Stimulated activated CD4-positive, alpha-beta T cell treated with anti-CD3 and anti-CD28 coated beads, Interleukin-1b, Interleukin-23, amount 100 ng/mL, for 1 hour (primary cell): ENCODE measurements at regions not wholly inside any gene's neighbourhood (a gene's known extent, or its start where the extent isn't known, plus 50 kb on each side); places are given as distances from the start of the nearest gene placed in this dataset.
"Not testable (repeated sequence)": the region's sequence is repeated elsewhere in the genome, so short reads cannot be mapped to it uniquely, and the experiment has no call there.

ENCODE experiments used
- DNase-seq, 2 donors: peaks; one replicate each; pipeline ENCODE4 v3.0.0-alpha.2; 2020; ENCODE audit warnings: low read depth in 2 of 2

DNA sequence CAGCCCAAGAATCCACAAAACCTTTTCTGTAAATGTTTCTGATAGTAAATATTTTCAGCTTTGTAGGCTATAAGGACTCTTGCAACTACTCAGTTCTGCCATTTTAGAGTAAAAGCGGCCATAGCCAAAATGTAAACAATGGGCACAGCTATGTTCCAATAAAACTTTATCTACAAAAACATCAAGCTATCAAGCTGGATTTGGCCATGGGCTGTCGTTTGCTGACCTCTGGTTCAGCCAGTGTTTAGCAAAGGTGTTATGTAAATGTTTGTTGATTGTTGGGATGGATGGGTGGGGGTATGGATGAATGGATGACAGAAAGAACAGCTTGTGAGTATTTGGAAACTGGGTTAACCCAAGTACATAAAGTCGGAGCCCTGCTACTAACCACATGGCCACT, 111.1 kb upstream of the VRK1 start:
- no peak for DNase-seq

- no peak for DNase-seq
Observed at GRCh38 chr14:96688629-96689028, 108.6 kb upstream of the VRK1 start.

GRCh38 chr14:96690713-96691383, 106.3 kb upstream of the VRK1 start:
- no peak for DNase-seq

- no peak for DNase-seq
Observed at GRCh38 chr14:96693252-96693820, 103.8 kb upstream of the VRK1 start.

GRCh38 chr14:96693987-96694386, 103.2 kb upstream of the VRK1 start:
- DNase-seq: no peak

DNA sequence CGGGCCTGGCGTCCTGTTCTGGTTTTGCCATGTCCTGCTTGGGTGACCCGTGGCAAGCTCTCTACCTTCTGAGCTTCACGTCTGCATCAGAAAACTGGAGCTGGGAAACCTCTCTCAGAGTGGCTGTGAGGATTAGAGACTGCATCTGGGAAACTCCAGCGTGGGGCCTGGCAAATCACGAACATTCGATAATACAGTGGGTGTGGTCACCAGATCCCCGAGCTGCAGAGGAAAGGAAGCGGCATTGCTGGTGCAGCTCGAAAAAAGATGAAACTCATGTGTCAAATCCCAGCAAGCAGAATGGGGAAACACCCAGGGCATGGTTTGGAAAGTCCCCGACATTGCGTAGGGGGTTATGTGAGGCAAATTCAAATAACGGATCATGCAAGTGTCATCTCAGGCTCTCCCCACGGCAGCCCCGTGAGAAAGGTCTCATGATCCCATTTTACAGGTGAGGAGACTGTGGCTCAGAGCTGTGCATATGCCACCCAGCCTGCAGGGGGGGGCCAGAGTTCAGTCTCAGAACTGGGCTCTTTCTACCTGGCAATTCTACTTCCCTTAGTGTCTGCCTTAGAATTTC, 98.1 kb upstream of the VRK1 start:
- no peak for DNase-seq

DNA sequence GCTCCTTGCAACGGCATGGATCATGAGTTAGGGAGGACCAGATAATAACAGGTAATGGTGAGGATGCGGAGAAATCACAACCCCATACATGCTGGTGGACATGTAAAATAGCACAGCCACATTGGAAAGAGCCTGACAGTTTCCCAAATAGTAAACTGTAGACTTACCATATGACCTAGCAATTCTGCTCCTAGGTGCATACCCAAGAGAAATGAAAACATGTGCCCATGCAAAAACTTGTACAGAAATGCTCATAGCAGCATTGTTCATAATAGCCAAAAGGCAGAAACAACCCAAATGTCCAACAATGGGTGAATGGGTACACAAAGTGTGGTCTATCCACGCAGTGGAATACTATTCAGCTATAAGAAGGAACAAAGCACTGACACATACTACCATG, 97.5 kb upstream of the VRK1 start:
- DNase-seq: no peak

DNA sequence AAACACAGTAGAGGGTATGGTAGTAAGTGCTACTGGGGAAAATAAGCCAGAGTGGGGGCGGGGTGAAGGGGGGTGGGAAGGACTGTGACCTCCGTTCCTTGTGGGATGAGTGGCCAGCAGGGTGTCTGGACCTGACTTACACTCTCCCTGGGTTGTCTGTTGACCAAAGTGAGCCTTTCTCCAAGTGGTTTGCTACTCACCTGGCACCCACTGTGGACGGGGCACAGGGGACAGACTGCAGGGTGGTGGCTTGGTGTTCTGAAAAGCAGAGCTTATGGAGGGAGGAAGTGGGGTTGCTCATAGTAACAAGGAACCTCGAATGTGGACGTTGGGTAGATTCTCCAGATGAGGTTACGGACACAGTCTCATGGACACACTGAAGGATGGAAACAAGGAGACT, 94.4 kb upstream of the VRK1 start:
- no peak for DNase-seq

- no peak for DNase-seq
Observed at GRCh38 chr14:96705422-96706092, 91.6 kb upstream of the VRK1 start.

GRCh38 chr14:96706893-96707292, 90.3 kb upstream of the VRK1 start:
- DNase-seq: no peak

DNA sequence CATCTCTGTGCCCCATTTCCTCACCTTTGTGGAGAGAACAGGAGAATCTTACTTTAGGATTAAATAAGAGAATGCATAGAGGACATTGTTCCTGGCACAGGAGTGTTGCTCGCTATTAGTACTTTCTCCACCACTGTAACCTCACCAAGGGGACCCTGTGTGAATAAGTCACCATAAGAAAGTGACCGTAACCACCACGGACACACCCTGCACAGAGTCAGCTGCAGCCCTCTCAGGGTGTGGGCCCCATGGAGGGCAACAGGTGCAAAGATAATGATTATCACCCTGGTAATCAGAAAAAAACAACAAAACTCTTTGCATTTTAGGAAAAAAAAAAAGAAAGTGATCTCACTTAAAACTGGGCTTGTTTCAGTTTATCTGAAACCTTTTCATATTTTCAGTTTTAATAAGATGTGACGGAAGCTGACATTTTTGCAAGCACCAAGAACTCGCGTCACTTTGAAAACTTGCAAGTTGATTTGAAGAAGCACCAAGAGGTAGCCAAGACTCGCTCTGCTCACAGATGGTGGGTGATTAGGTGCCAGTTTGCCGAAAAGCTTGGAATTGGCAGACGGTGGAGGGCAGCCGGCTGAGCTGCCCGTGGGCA, 87.0 kb upstream of the VRK1 start:
- DNase-seq: no peak

GRCh38 chr14:96711559-96712267, 85.5 kb upstream of the VRK1 start:
- DNase-seq: no peak

- no peak for DNase-seq
Observed at GRCh38 chr14:96713426-96713825, 83.8 kb upstream of the VRK1 start.

- not testable (repeated sequence) for DNase-seq
Observed at GRCh38 chr14:96714537-96714936, 82.6 kb upstream of the VRK1 start.

GRCh38 chr14:96717116-96717515, 80.1 kb upstream of the VRK1 start:
- no peak for DNase-seq

DNA sequence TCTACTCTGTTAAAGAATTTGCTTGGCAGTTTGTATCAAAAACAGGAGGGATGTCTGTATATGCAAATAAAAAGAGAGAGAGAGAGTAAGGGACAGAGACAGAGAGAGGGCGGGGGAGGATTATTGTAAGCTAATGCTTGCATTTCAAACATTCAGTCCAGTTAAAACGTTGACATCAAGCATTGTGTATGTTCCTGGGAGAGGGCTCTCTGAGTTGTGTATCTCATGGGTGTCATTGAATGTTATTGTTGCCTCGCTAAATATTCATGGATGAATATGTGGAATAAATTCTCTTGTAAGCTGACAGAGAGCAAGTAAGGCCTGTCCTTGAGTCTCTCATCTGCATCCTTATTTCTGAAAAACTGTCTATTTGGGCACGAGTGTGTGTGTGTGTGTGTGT, 78.8 kb upstream of the VRK1 start:
- no peak for DNase-seq

DNA sequence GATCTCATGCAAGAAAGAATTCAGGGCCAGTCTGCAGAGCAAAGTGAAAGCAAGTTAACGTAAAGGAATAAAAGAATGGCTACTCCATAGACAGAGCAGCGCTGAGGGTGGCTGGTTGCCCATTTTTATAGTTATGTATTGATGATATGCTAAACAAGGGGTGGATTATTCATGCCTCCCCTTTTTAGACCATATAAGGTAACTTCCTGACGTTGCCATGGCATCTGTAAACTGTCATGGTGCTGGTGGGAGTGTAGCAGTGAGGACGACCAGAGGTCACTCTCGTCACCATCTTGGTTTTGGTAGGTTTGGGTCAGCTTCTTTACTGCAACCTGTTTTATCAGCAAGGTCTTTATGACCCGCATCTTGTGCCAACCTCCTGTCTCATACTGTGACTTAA, 76.5 kb upstream of the VRK1 start:
- DNase-seq: not testable (repeated sequence)

- DNase-seq: no peak
Observed at GRCh38 chr14:96722736-96723135, 74.4 kb upstream of the VRK1 start.

- no peak for DNase-seq
Observed at GRCh38 chr14:96723946-96724345, 73.2 kb upstream of the VRK1 start.

DNA sequence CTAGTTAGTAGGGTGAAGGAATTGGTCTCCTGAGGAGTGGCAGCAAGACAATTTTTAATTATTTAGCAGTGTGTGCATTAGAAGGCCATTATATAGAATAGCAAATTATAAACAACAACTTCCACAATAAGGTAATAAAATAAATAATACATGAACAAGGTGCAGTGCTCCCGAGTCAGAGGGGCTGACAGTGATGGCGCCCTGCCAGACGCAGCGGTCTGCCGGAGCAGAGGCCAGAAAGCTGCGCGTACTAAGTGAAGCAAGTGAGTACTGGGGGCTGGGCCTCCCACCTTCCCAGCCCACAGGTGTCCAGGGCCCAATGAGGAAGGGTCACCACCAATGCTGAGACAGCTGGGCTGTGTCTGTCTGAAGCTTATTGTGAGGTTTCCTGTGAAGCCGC, 72.0 kb upstream of the VRK1 start:
- no peak for DNase-seq

DNA sequence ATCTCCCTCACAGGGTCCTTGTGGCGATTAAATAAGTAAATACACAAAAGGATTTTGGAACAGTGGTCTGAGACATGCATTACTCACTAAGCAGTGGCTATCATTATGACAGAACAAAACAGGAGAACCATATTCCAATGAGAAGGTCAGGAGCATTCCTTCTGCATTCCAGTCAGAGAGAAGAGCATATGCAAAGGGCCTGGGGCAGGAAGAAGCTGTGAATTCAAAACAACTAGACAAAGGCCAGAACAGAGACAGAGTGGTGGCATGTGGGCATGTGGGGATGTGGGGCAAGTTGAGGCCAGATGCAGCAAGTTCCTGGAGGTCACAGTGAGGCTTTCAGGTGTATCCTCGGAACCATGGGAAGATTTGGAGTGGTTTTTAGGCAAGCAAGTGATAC, 70.1 kb upstream of the VRK1 start:
- no peak for DNase-seq

GRCh38 chr14:96727491-96727890, 69.7 kb upstream of the VRK1 start:
- DNase-seq: no peak
